ENCODE measurements at regions not wholly inside any gene's neighbourhood (a gene's known extent, or its start where the extent isn't known, plus 50 kb on each side); places are given as distances from the start of the nearest gene placed in this dataset.

GRCh38 chr13:31050486-31051400 lies 111.0 kb downstream of the HSPH1 start:
- CTCF ChIA-PET, result no interaction called here
- POLR2A ChIA-PET, result no interaction called here

GRCh38 chr13:31049833-31050232 lies 111.9 kb downstream of the HSPH1 start:
- CTCF ChIA-PET, result no interaction called here
- POLR2A ChIA-PET, result no interaction called here

DNA sequence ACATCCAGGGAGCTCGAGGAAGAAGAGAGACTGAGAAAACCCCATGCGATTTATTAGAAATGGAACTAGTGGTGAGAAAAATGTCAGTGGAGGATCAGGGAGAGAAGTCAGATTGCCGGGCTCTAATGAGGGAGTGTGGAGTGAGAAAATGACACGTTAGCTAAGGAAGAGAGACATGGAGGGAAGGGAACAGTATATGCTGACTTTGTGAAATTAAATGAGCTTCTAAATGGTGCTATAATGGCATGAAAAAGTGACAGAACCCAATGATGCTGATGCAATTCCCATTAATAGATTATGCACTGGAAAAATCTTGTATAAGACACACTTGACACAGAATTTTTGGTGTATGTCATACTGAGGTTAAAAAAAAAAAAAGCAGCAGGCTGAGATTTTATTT lies 112.6 kb downstream of the HSPH1 start:
- CTCF ChIA-PET, result interaction anchor here (1.4 kb wide), 1 partner anchor 9 kb away, joined by 5 read pairs; no protein-coding TSS in a partner anchor

GRCh38 chr13:31048521-31048920 lies 113.2 kb downstream of the HSPH1 start:
- CTCF ChIA-PET, result interaction anchor here (1.4 kb wide), 1 partner anchor 8 kb away, joined by 5 read pairs; no protein-coding TSS in a partner anchor
- POLR2A ChIA-PET, result no interaction called here

More for the DNA sequence above, 112.6 kb downstream of the HSPH1 start:
- POLR2A ChIA-PET, result no interaction called here

- ChIA-PET POLR2A (no interaction called here), CTCF (interaction anchor here (3.0 kb wide), 1 partner anchor 67 kb away, joined by 23 read pairs; no protein-coding TSS in a partner anchor)
Observed at GRCh38 chr13:31046711-31047279, 114.3 kb downstream of the TEX26 start.

GRCh38 chr13:31045286-31046081 lies 113.0 kb downstream of the TEX26 start:
- ChIA-PET POLR2A (interaction anchor here (0.6 kb wide), 1 partner anchor 1041 kb away, joined by 3 read pairs; no protein-coding TSS in a partner anchor), CTCF (interaction anchor here (0.9 to 3.0 kb wide), 5 partner anchors 14 to 903 kb away, joined by 3 to 23 read pairs (median 4); no protein-coding TSS in a partner anchor)

GRCh38 chr13:31044364-31045285 lies 112.2 kb downstream of the TEX26 start:
- ChIA-PET POLR2A (interaction anchor here (0.6 kb wide), 1 partner anchor 1040 kb away, joined by 3 read pairs; no protein-coding TSS in a partner anchor), CTCF (interaction anchor here (0.7 to 3.0 kb wide), 13 partner anchors 9 to 902 kb away, joined by 3 to 23 read pairs (median 4); no protein-coding TSS in a partner anchor)

GRCh38 chr13:31043957-31044356 lies 111.5 kb downstream of the TEX26 start:
- CTCF ChIA-PET, result interaction anchor here (0.8 to 3.0 kb wide), 9 partner anchors 8 to 365 kb away, joined by 3 to 23 read pairs (median 3); no protein-coding TSS in a partner anchor
- POLR2A ChIA-PET, result no interaction called here

GRCh38 chr13:31042481-31043165 lies 110.2 kb downstream of the TEX26 start:
- ChIA-PET CTCF (no interaction called here), POLR2A (no interaction called here)

DNA sequence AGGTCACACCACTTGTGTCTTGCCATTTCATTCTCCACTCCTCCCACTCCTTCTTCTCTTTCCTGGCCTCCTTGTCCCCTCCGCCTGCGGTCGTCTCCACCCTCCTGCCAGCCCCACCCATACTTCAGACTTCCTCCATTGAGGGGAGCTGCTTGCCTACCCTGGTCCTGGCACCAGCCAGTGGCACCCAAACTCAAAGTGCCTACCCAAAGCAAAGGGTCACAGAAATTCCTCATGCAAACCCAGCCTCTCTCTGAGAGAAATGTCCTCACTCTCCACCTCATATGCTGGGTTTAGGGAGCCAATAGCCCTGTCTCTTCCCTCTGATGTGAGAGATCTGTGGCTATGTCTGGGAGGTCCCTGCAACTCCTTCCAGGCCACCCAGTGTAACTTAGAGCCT lies 109.6 kb downstream of the TEX26 start:
- POLR2A ChIA-PET, result no interaction called here
- CTCF ChIA-PET, result interaction anchor here (1.2 kb wide), 1 partner anchor 174 kb away, joined by 5 read pairs; no protein-coding TSS in a partner anchor

GRCh38 chr13:31038834-31039552 lies 106.5 kb downstream of the TEX26 start:
- POLR2A ChIA-PET, result no interaction called here
- CTCF ChIA-PET, result interaction anchor here (1.4 kb wide), 1 partner anchor 10 kb away, joined by 5 read pairs; no protein-coding TSS in a partner anchor

- ChIA-PET POLR2A (no interaction called here), CTCF (no interaction called here)
Observed at GRCh38 chr13:31037874-31038500, 105.5 kb downstream of the TEX26 start.

DNA sequence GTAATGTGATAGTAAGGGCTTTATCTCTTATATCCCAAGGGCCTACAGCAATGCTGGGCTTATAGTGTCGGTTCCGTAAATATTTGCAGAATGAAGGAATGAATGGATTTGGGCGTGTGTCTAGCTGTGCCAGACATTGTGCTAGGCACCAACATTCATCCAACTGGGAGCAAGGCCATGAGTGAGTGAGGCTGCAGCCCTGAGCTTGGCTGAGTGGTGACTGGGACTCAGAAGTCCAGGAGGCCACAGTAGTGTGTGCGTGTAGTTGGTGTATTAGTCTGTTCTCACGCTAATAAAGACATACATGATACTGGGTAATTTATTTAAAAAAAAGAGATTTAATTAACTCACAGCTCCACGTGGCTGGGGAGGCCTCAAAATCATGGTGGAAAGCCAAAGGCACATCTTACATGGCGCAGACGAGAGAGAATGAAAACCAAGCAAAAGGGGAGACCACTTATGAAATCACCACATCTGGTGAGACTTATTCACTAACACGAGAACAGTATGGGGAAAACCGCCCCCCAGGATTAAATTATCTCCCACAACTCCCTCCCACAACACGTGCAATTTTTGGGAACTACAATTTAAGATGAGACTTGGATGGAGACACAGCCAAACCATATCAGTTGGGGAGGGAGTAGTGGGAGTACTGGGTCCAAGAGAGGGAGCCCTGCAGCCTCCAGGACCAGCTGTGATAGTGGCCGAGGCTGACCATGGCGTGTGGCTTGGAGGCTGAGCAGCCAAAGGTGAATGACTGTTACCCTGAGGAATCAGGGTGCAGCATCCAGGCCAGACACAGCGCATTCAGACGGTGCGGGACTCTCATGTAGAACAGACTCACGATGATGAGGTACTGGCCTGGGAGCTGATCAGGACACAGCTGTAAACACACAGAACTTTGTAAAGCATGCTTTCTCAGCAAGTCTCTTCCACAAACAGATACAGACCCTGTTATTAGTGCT lies 104.6 kb downstream of the TEX26 start:
- ChIA-PET CTCF (interaction anchor here (1.4 kb wide), 1 partner anchor 8 kb away, joined by 3 read pairs; no protein-coding TSS in a partner anchor), POLR2A (no interaction called here)

DNA sequence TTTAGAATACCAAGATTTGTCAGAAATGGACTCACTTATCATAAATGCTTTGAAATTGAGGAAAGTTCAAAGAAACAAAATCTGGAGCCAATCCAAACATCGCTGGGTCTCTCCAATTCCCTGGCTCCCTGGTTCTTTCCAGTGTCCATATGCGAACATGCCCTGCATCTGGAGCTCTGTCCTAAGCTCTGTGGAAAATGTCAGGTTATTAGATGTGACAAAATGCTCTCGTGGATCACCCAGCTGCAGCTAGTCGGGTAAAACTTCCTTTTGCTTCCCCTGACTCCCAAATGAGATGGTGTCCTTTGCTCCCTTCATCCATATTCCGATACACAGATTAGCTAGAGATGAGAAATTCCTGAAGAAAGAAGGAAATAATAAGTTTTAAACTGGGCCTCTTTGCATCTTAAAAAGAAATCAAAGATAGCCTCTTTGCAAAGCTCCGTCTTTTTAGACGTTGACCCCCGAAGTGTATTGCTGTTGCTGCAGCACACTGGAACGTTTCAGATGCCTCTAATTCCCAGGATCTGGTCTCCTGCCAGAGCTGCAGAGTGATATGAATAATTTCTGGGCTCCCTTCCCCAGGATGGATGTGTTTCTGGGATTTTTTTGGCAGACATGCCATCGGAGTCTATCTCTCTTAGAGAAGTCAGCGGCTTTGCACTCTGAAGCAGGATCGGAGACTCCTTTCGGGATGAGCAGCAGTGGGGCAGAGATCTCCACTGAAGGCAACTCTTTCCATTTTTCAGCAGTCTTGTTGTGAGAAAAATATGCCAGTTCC lies 102.9 kb downstream of the TEX26 start:
- CTCF ChIA-PET, result interaction anchor here (1.4 kb wide), 1 partner anchor 9 kb away, joined by 3 read pairs; no protein-coding TSS in a partner anchor
- POLR2A ChIA-PET, result no interaction called here

GRCh38 chr13:31032528-31033113 lies 100.2 kb downstream of the TEX26 start:
- ChIA-PET POLR2A (no interaction called here), CTCF (interaction anchor here (2.8 kb wide), 1 partner anchor 12 kb away, joined by 8 read pairs; no protein-coding TSS in a partner anchor)

All from activated CD8-positive, alpha-beta memory T cell treated with anti-CD3 and anti-CD28 coated beads for 36 hours (primary cell).